Glutamatergic neuron (in vitro differentiated cells): ENCODE measurements at regions not wholly inside any gene's neighbourhood (a gene's known extent, or its start where the extent isn't known, plus 50 kb on each side); places are given as distances from the start of the nearest gene placed in this dataset.

Experiments
- DNase-seq: peaks from one replicate; pipeline ENCODE4 v3.0.0; 2022
- H3K27ac Mint-ChIP-seq: one replicate; pipeline ENCODE4 v1.8.0; 2020; ENCODE audit warnings: mild to moderate bottlenecking, mixed read lengths, inconsistent platforms; ENCODE audit not compliant: unreplicated experiment
- H3K27me3 Mint-ChIP-seq: one replicate; pipeline ENCODE4 v1.8.0; 2020; ENCODE audit warnings: mild to moderate bottlenecking, moderate library complexity, mixed read lengths, inconsistent platforms; ENCODE audit not compliant: unreplicated experiment
- H3K36me3 Mint-ChIP-seq: one replicate; pipeline ENCODE4 v1.8.0; 2020; ENCODE audit warnings: mild to moderate bottlenecking, mixed read lengths, inconsistent platforms; ENCODE audit not compliant: unreplicated experiment
- H3K4me1 Mint-ChIP-seq: one replicate; pipeline ENCODE4 v1.8.0; 2020; ENCODE audit warnings: mild to moderate bottlenecking, low read depth, mixed read lengths, inconsistent platforms; ENCODE audit not compliant: unreplicated experiment
- H3K4me3 Mint-ChIP-seq: one replicate; pipeline ENCODE4 v1.8.0; 2020; ENCODE audit warnings: mild to moderate bottlenecking, mixed read lengths, inconsistent platforms; ENCODE audit not compliant: unreplicated experiment
- H3K9me3 Mint-ChIP-seq: one replicate; pipeline ENCODE4 v1.8.0; 2020; ENCODE audit warnings: mild to moderate bottlenecking, moderate library complexity, mixed read lengths, inconsistent platforms; ENCODE audit not compliant: unreplicated experiment
- TF ChIP-seq, protein P1 (sequence below): fragments of 200-600 bp; sonication (generic); IDR thresholded peaks from one replicate; pipeline ENCODE4 v1.5.0; 2021; ENCODE audit not compliant: partially characterized antibody, unreplicated experiment

GRCh38 chr11:96567176-96567575, 177.4 kb downstream of the JRKL start:
- Mint-ChIP-seq H3K4me3 (no peak overlapping the region), H3K4me1 (no peaks in the 10 kb centered on the region), H3K36me3 (no peaks in the 10 kb centered on the region), H3K9me3 (no peaks in the 10 kb centered on the region), H3K27ac (no peak overlapping the region), H3K27me3 (no peaks in the 10 kb centered on the region)
- DNase-seq: no peak
- TF ChIP-seq, protein P1, sequence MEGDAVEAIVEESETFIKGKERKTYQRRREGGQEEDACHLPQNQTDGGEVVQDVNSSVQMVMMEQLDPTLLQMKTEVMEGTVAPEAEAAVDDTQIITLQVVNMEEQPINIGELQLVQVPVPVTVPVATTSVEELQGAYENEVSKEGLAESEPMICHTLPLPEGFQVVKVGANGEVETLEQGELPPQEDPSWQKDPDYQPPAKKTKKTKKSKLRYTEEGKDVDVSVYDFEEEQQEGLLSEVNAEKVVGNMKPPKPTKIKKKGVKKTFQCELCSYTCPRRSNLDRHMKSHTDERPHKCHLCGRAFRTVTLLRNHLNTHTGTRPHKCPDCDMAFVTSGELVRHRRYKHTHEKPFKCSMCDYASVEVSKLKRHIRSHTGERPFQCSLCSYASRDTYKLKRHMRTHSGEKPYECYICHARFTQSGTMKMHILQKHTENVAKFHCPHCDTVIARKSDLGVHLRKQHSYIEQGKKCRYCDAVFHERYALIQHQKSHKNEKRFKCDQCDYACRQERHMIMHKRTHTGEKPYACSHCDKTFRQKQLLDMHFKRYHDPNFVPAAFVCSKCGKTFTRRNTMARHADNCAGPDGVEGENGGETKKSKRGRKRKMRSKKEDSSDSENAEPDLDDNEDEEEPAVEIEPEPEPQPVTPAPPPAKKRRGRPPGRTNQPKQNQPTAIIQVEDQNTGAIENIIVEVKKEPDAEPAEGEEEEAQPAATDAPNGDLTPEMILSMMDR: no peak

DNA sequence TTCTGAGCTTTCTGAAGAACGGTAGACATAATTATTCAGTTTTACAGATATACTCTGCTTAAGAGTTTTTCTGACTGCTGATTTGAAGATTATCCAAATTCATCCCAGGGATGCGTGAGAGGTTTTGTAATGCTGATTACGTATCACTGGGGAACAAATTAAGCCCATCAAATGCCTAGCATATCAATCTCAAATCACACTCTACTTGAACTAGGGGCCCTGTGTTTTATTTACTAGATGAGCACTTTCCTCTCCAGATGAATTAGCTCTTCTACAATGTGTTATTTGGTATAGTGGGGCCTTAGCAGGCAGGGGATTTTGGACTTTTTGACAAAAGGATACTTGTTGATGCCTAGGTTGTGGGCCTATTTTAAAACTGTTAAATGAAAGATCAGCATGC, 177.9 kb downstream of the JRKL start:
- H3K4me3 Mint-ChIP-seq: no peak overlapping the region
- H3K27ac Mint-ChIP-seq: no peak overlapping the region

GRCh38 chr11:96576383-96576782, 186.6 kb downstream of the JRKL start:
- no peaks in the 10 kb centered on the region for H3K9me3 Mint-ChIP-seq
- no peaks in the 10 kb centered on the region for H3K36me3 Mint-ChIP-seq
- no peak overlapping the region for H3K4me3 Mint-ChIP-seq
- H3K4me1 Mint-ChIP-seq: no peaks in the 10 kb centered on the region
- no peak for DNase-seq
- H3K27ac Mint-ChIP-seq: no peak overlapping the region
- no peaks in the 10 kb centered on the region for H3K27me3 Mint-ChIP-seq
- TF ChIP-seq, protein P1: no peak

More for the DNA sequence above, 177.9 kb downstream of the JRKL start:
- H3K9me3 Mint-ChIP-seq: no peaks in the 10 kb centered on the region
- H3K4me1 Mint-ChIP-seq: no peaks in the 10 kb centered on the region
- H3K27me3 Mint-ChIP-seq: no peaks in the 10 kb centered on the region
- no peak for DNase-seq
- H3K36me3 Mint-ChIP-seq: no peaks in the 10 kb centered on the region
- TF ChIP-seq, protein P1: no peak

DNA sequence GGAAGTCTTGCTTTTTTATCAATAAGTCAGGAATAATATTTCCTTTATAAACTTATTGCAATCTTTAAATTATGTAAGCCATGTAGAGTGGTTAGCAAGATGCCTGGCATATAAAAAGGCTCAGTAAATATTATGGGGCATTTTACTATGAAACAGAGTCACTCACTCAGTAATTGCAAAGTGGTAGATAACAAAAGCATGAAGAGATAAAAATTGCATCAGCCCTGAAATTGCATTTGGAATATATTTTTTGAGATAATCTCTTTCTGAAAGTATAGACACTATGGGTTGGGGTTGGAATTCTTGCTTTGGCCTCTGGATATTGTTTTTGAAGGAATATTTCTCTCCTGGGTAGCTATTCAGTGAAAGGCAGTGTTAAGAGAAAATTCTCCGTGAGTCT, 188.6 kb downstream of the JRKL start:
- Mint-ChIP-seq H3K36me3 (no peaks in the 10 kb centered on the region), H3K4me1 (no peaks in the 10 kb centered on the region), H3K27ac (no peak overlapping the region), H3K9me3 (no peaks in the 10 kb centered on the region), H3K4me3 (no peak overlapping the region), H3K27me3 (no peaks in the 10 kb centered on the region)
- TF ChIP-seq, protein P1: no peak
- DNase-seq: no peak

GRCh38 chr11:96579656-96580055, 189.8 kb downstream of the JRKL start:
- no peaks in the 10 kb centered on the region for H3K36me3 Mint-ChIP-seq
- H3K27me3 Mint-ChIP-seq: no peaks in the 10 kb centered on the region
- TF ChIP-seq, protein P1: no peak
- H3K9me3 Mint-ChIP-seq: no peaks in the 10 kb centered on the region
- no peak overlapping the region for H3K4me3 Mint-ChIP-seq
- H3K27ac Mint-ChIP-seq: no peak overlapping the region
- no peak for DNase-seq
- H3K4me1 Mint-ChIP-seq: no peaks in the 10 kb centered on the region
